ENCODE measurements at regions not wholly inside any gene's neighbourhood (a gene's known extent, or its start where the extent isn't known, plus 50 kb on each side); places are given as distances from the start of the nearest gene placed in this dataset.
A peak's percentile ranks its signal among the peaks of the same experiment; 100 is the strongest.

GRCh38 chr10:4645836-4646235 is 180.2 kb upstream of the AKR1E2 start:
- no peak for TF ChIP-seq CEBPB (IDR thresholded peaks at IDR 0.05)
- no peak for TF ChIP-seq REST (IDR thresholded peaks at IDR 0.05; ENCODE audit: low read depth)
- no peak for TF ChIP-seq TAF1 (IDR thresholded peaks at IDR 0.05; ENCODE audit: low read depth)
- TF ChIP-seq FOXM1 (IDR thresholded peaks at IDR 0.05; ENCODE audit: borderline replicate concordance, low read depth) = no peak
- TF ChIP-seq MAX (IDR thresholded peaks at IDR 0.05) = no peak
- TF ChIP-seq TCF12 (IDR thresholded peaks at IDR 0.05; ENCODE audit: low read depth) = no peak
- TF ChIP-seq NFIC (IDR thresholded peaks at IDR 0.05) = no peak
- no peak for TF ChIP-seq CREB1 (IDR thresholded peaks at IDR 0.05; ENCODE audit: low read depth)
- no peak for TF ChIP-seq EGR1 (IDR thresholded peaks at IDR 0.05)
- TF ChIP-seq RAD21 (IDR thresholded peaks at IDR 0.05; ENCODE audit: low read depth) = no peak
- no peak for TF ChIP-seq USF1 (IDR thresholded peaks at IDR 0.05)
- no peak for TF ChIP-seq YY1 (IDR thresholded peaks at IDR 0.05; ENCODE audit: low read depth)
- TF ChIP-seq ZBTB7A (IDR thresholded peaks at IDR 0.05; ENCODE audit: low read depth) = no peak
- no peak for TF ChIP-seq TEAD4 (IDR thresholded peaks at IDR 0.05)
- TF ChIP-seq EP300 (IDR thresholded peaks at IDR 0.05; ENCODE audit: borderline replicate concordance) = no peak

GRCh38 chr10:4643471-4643870 is 182.5 kb upstream of the AKR1E2 start:
- TF ChIP-seq YY1 (IDR thresholded peaks at IDR 0.05; ENCODE audit: low read depth) = no peak
- TF ChIP-seq CEBPB (IDR thresholded peaks at IDR 0.05) = no peak
- no peak for TF ChIP-seq CREB1 (IDR thresholded peaks at IDR 0.05; ENCODE audit: low read depth)
- no peak for TF ChIP-seq EP300 (IDR thresholded peaks at IDR 0.05; ENCODE audit: borderline replicate concordance)
- TF ChIP-seq MAX (IDR thresholded peaks at IDR 0.05) = no peak
- no peak for TF ChIP-seq RAD21 (IDR thresholded peaks at IDR 0.05; ENCODE audit: low read depth)
- TF ChIP-seq ZBTB7A (IDR thresholded peaks at IDR 0.05; ENCODE audit: low read depth) = no peak
- TF ChIP-seq EGR1 (IDR thresholded peaks at IDR 0.05) = no peak
- TF ChIP-seq FOXM1 (IDR thresholded peaks at IDR 0.05; ENCODE audit: borderline replicate concordance, low read depth) = no peak
- no peak for TF ChIP-seq REST (IDR thresholded peaks at IDR 0.05; ENCODE audit: low read depth)
- no peak for TF ChIP-seq TEAD4 (IDR thresholded peaks at IDR 0.05)

- TF ChIP-seq NFIC (IDR thresholded peaks at IDR 0.05) = no peak
- no peak for TF ChIP-seq FOXM1 (IDR thresholded peaks at IDR 0.05; ENCODE audit: borderline replicate concordance, low read depth)
- no peak for TF ChIP-seq EP300 (IDR thresholded peaks at IDR 0.05; ENCODE audit: borderline replicate concordance)
- TF ChIP-seq CEBPB (IDR thresholded peaks at IDR 0.05) = no peak
- no peak for TF ChIP-seq ZBTB7A (IDR thresholded peaks at IDR 0.05; ENCODE audit: low read depth)
- no peak for TF ChIP-seq TEAD4 (IDR thresholded peaks at IDR 0.05)
- TF ChIP-seq MAX (IDR thresholded peaks at IDR 0.05) = no peak
- TF ChIP-seq EGR1 (IDR thresholded peaks at IDR 0.05) = no peak
- TF ChIP-seq TAF1 (IDR thresholded peaks at IDR 0.05; ENCODE audit: low read depth) = no peak
- TF ChIP-seq YY1 (IDR thresholded peaks at IDR 0.05; ENCODE audit: low read depth) = no peak
- TF ChIP-seq TCF12 (IDR thresholded peaks at IDR 0.05; ENCODE audit: low read depth) = no peak
- TF ChIP-seq REST (IDR thresholded peaks at IDR 0.05; ENCODE audit: low read depth) = no peak
- TF ChIP-seq USF1 (IDR thresholded peaks at IDR 0.05) = no peak
- TF ChIP-seq CREB1 (IDR thresholded peaks at IDR 0.05; ENCODE audit: low read depth) = no peak
- TF ChIP-seq RAD21 (IDR thresholded peaks at IDR 0.05; ENCODE audit: low read depth) = no peak
These were observed 186.0 kb upstream of the AKR1E2 start for GRCh38 chr10:4639960-4640359.

- 0 out of 2 replicates have a peak, but pooled peaks have one; percentile 8 for TF ChIP-seq TEAD4 (IDR thresholded peaks at IDR 0.05)
- no peak for TF ChIP-seq EGR1 (IDR thresholded peaks at IDR 0.05)
These were observed 187.9 kb upstream of the AKR1E2 start for GRCh38 chr10:4638099-4638498.

All from Ishikawa (cell line).